H1 (cell line): ENCODE measurements at regions not wholly inside any gene's neighbourhood (a gene's known extent, or its start where the extent isn't known, plus 50 kb on each side); places are given as distances from the start of the nearest gene placed in this dataset.

Experiments
- CTCF ChIA-PET: fragments of 300-600 bp; sonication (Branson Sonifier 250); formaldehyde crosslinking; loops from one replicate; lab custom pipeline; 2021; ENCODE audit not compliant: partially characterized antibody; lab: Charles Lee
- POLR2A ChIA-PET: fragments of 300-600 bp; sonication (Branson Sonifier 250); formaldehyde crosslinking; loops from one replicate; lab custom pipeline; 2021; ENCODE audit warnings: inconsistent platforms; ENCODE audit not compliant: partially characterized antibody; lab: Charles Lee
- DNase-seq, 2 experiments: peaks; one replicate each; pipeline versions ENCODE4 v3.0.0 to v3.0.0-alpha.2; 2010 to 2022; ENCODE audit warnings: low spot score in 2 of 2, low read depth in 1 of 2, mixed read lengths in 1 of 2
- FAIRE-seq: peaks from 2 replicates; lab custom pipeline; 2011; peaks lifted over from hg19 to GRCh38; lab: Jason Lieb, UNC
- H2AFZ ChIP-seq: 2 replicates; pipeline ENCODE4 v1.8.1; 2012; ENCODE audit warnings: low read length, inconsistent platforms
- H2AK5ac ChIP-seq: 2 replicates; pipeline ENCODE4 v1.6.1; 2013; ENCODE audit warnings: low read depth, low read length
- H2BK120ac ChIP-seq: replicated peaks from 2 replicates; pipeline ENCODE3; 2013; ENCODE audit warnings: low read depth, low read length, inconsistent platforms
- H2BK12ac ChIP-seq: 2 replicates; pipeline ENCODE4 v1.6.1; 2013; ENCODE audit warnings: low read depth, low read length
- H2BK15ac ChIP-seq: 2 replicates; pipeline ENCODE4 v1.6.1; 2013; ENCODE audit warnings: low read length
- H2BK20ac ChIP-seq: 2 replicates; pipeline ENCODE4 v1.6.1; 2013; ENCODE audit warnings: low read length
- H2BK5ac ChIP-seq: 2 replicates; pipeline ENCODE4 v1.6.1; 2013; ENCODE audit warnings: low read depth, low read length
- H3K14ac ChIP-seq: 2 replicates; pipeline ENCODE4 v1.6.1; 2013; ENCODE audit warnings: inconsistent platforms; ENCODE audit not compliant: insufficient read length
- H3K18ac ChIP-seq: 2 replicates; pipeline ENCODE4 v1.6.1; 2013; ENCODE audit warnings: low read length; ENCODE audit errors: extremely low read depth
- H3K23ac ChIP-seq: 2 replicates; pipeline ENCODE4 v1.6.1; 2013; ENCODE audit warnings: inconsistent platforms; ENCODE audit not compliant: insufficient read length
- H3K23me2 ChIP-seq: 2 replicates; pipeline ENCODE4 v1.6.1; 2013; ENCODE audit warnings: low read depth, low read length
- H3K27ac ChIP-seq: 2 replicates; pipeline ENCODE4 v1.6.1; 2011; ENCODE audit warnings: low read depth, low read length, inconsistent platforms
- H3K27me3 ChIP-seq, 4 experiments: replicated peaks in 1 of 4; 1 replicate in 1 of 4; 2 replicates in 3 of 4; pipeline versions ENCODE4 v1.6.1 to v1.8.1; 2011 to 2013; ENCODE audit warnings: low read length in 3 of 4, mild to moderate bottlenecking in 3 of 4, inconsistent platforms in 2 of 4, mixed read lengths in 2 of 4, moderate library complexity in 1 of 4; ENCODE audit not compliant: control insufficient read depth in 3 of 4, insufficient read depth in 3 of 4; ENCODE audit errors: extremely low read depth in 1 of 4
- H3K36me3 ChIP-seq, 4 experiments: 2 replicates each; pipeline versions ENCODE4 v1.6.1 to v1.8.1; 2011 to 2013; ENCODE audit warnings: mild to moderate bottlenecking in 4 of 4, low read length in 3 of 4, moderate library complexity in 2 of 4, control low read depth in 1 of 4, inconsistent platforms in 1 of 4; ENCODE audit not compliant: insufficient read depth in 4 of 4, control insufficient read depth in 2 of 4
- H3K4ac ChIP-seq: replicated peaks from 2 replicates; pipeline ENCODE3; 2013; ENCODE audit warnings: low read length, low read depth, mixed read lengths, inconsistent platforms; ENCODE audit not compliant: insufficient read length
- H3K4me1 ChIP-seq, 4 experiments: replicated peaks in 1 of 4; 1 replicate in 1 of 4; 2 replicates in 3 of 4; pipeline versions ENCODE4 v1.6.1 to v1.8.1; 2011 to 2013; ENCODE audit warnings: low read length in 3 of 4, inconsistent platforms in 2 of 4, mixed read lengths in 1 of 4; ENCODE audit not compliant: insufficient read depth in 4 of 4, control insufficient read depth in 3 of 4
- H3K4me2 ChIP-seq, 2 experiments: 2 replicates each; pipeline versions ENCODE4 v1.6.1 to v1.8.1; 2011 to 2013; ENCODE audit warnings: low read depth in 2 of 2, low read length in 2 of 2, control low read depth in 1 of 2, inconsistent platforms in 1 of 2, mild to moderate bottlenecking in 1 of 2; ENCODE audit not compliant: insufficient read depth in 1 of 2
- H3K4me3 ChIP-seq, 4 experiments: fragments of 200-600, 300-600 bp in 1 of 4; sonication (generic), shearing (Covaris generic), sonication (Bioruptor Twin) in 1 of 4; 2 replicates each; pipeline versions ENCODE4 v1.5.1 to v1.8.1; 2011 to 2016; ENCODE audit warnings: low read length in 4 of 4, low read depth in 3 of 4, control low read depth in 2 of 4, inconsistent platforms in 2 of 4, mild to moderate bottlenecking in 2 of 4, mixed read lengths in 1 of 4, moderate library complexity in 1 of 4; ENCODE audit not compliant: insufficient read depth in 2 of 4; ENCODE audit errors: extremely low read depth in 1 of 4
- H3K56ac ChIP-seq: replicated peaks from 2 replicates; pipeline ENCODE3; 2013; ENCODE audit warnings: low read depth, mild to moderate bottlenecking, mixed read lengths, low read length, inconsistent platforms; ENCODE audit not compliant: insufficient read length
- H3K79me1 ChIP-seq: 2 replicates; pipeline ENCODE4 v1.6.1; 2013; ENCODE audit warnings: low read depth, low read length, control low read depth
- H3K79me2 ChIP-seq, 2 experiments: 2 replicates each; pipeline versions ENCODE4 v1.6.1 to v1.8.1; 2012 to 2013; ENCODE audit warnings: low read length in 2 of 2, mild to moderate bottlenecking in 2 of 2, inconsistent platforms in 1 of 2; ENCODE audit not compliant: insufficient read depth in 2 of 2, control insufficient read depth in 1 of 2
- H3K9ac ChIP-seq, 4 experiments: replicated peaks in 1 of 4; 1 replicate in 1 of 4; 2 replicates in 3 of 4; pipeline versions ENCODE4 v1.6.1 to v1.8.1; 2011 to 2013; ENCODE audit warnings: low read depth in 3 of 4, low read length in 3 of 4, control low read depth in 2 of 4, mild to moderate bottlenecking in 2 of 4, moderate library complexity in 2 of 4, inconsistent platforms in 1 of 4; ENCODE audit errors: extremely low read depth in 1 of 4
- H3K9me3 ChIP-seq, 2 experiments: 2 replicates each; pipeline versions ENCODE4 v1.6.1 to v1.8.1; 2012 to 2013; ENCODE audit warnings: mild to moderate bottlenecking in 2 of 2, moderate library complexity in 2 of 2, control low read depth in 1 of 2, inconsistent platforms in 1 of 2, low read depth in 1 of 2, low read length in 1 of 2, mixed read lengths in 1 of 2; ENCODE audit not compliant: insufficient read depth in 2 of 2
- H4K20me1 ChIP-seq, 2 experiments: replicated peaks in 1 of 2; 2 replicates each; pipeline versions ENCODE3 to v1.8.1; 2011 to 2013; ENCODE audit warnings: inconsistent platforms in 2 of 2, low read length in 2 of 2, mild to moderate bottlenecking in 1 of 2; ENCODE audit not compliant: insufficient read depth in 2 of 2, control insufficient read depth in 1 of 2
- H4K5ac ChIP-seq: 2 replicates; pipeline ENCODE4 v1.6.1; 2013; ENCODE audit warnings: low read length, low read depth, mixed read lengths, inconsistent platforms; ENCODE audit not compliant: insufficient read length
- H4K8ac ChIP-seq: 2 replicates; pipeline ENCODE4 v1.8.0; 2013; ENCODE audit warnings: mild to moderate bottlenecking, moderate library complexity, low read length, inconsistent platforms; ENCODE audit not compliant: insufficient read depth; ENCODE audit errors: extremely low read depth
- H4K91ac ChIP-seq: replicated peaks from 2 replicates; pipeline ENCODE3; 2013; ENCODE audit warnings: low read length, mixed read lengths, inconsistent platforms; ENCODE audit not compliant: insufficient read length
- BRCA1 ChIP-seq: IDR thresholded peaks from 2 replicates; pipeline ENCODE4 v1.6.1; 2012; ENCODE audit warnings: low read depth, low read length, improper control_type of control experiment
- CREB1 ChIP-seq: IDR thresholded peaks from 2 replicates; pipeline ENCODE4 v1.6.1; 2012; ENCODE audit warnings: inconsistent platforms
- KDM5A ChIP-seq: fragments of 200-600 bp; IDR thresholded peaks from 2 replicates; pipeline ENCODE4 v1.7.1; 2012; ENCODE audit warnings: mild to moderate bottlenecking, low read length, inconsistent platforms, mixed read lengths
- POLR2AphosphoS5 ChIP-seq: IDR thresholded peaks from 2 replicates; pipeline ENCODE4 v1.6.1; 2011; ENCODE audit warnings: low read depth, low read length
- SAP30 ChIP-seq: fragments of 300-600 bp; sonication (generic); IDR thresholded peaks from 2 replicates; pipeline ENCODE4 v1.7.1; 2012; ENCODE audit warnings: low read length, moderate library complexity, mild to moderate bottlenecking, inconsistent platforms; ENCODE audit not compliant: insufficient read depth, insufficient replicate concordance
- WGBS, 2 experiments: shearing (Covaris generic) in 1 of 2; methylation state at CpG; one replicate each; pipeline versions ENCODE4 v1.1.6 to v1.1.7; 2013 to 2015; ENCODE audit warnings: low lambda C conversion rate in 2 of 2, mixed read lengths in 2 of 2, inconsistent platforms in 1 of 2, low coverage in 1 of 2, missing lambda C conversion rate in 1 of 2; ENCODE audit not compliant: insufficient replicate concordance in 2 of 2, insufficient coverage in 1 of 2, insufficient read length in 1 of 2; ENCODE audit errors: extremely low coverage in 1 of 2, missing lambda C conversion rate in 1 of 2; 5-methylcytosine and 5-hydroxymethylcytosine counted together
- TF ChIP-seq, protein P1 (sequence below), 3 experiments: IDR thresholded peaks; 1 replicate in 2 of 3; 2 replicates in 1 of 3; pipeline versions ENCODE4 v1.5.1 to v1.6.1; 2011; ENCODE audit warnings: low read length in 3 of 3, mild to moderate bottlenecking in 3 of 3, inconsistent platforms in 2 of 3, low read depth in 1 of 3, moderate library complexity in 1 of 3; ENCODE audit not compliant: insufficient read depth in 1 of 3; ENCODE audit errors: control extremely low read depth in 1 of 3

DNA sequence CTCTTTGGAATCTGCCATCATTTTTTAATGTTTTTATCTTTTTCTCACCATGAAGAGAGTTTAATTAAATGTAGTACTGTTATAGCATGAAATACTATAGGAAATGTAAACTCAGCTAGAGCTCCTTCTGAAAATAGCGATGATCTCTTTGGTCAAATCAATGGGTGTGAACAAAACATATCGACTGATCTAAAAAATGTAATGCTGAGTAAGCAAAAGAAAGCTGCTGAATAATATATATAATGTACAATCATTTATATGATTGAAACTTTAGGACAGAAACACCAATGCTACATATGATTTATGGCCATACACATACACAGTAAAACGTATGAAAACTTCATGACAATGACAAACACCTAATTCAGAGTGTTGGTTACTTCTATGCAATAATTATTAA, 150.8 kb upstream of the TUBA3C start:
- no peak for DNase-seq
- no peak for FAIRE-seq

More for the DNA sequence above, 150.8 kb upstream of the TUBA3C start:
- Histone ChIP-seq H2BK120ac (no peak overlapping the region), H4K5ac (no peak overlapping the region), H3K27ac (no peak overlapping the region), H3K56ac (no peak overlapping the region), H2BK12ac (no peak overlapping the region), H2BK15ac (no peak overlapping the region), H3K14ac (no peak overlapping the region), H3K23ac (no peak overlapping the region), H3K4me3 (no peak overlapping the region), H2BK5ac (no peak overlapping the region), H4K20me1 (no peaks in the 10 kb centered on the region), H3K36me3 (no peaks in the 10 kb centered on the region), H4K91ac (no peak overlapping the region), H3K4me1 (no peaks in the 10 kb centered on the region), H3K4me2 (no peak overlapping the region), H3K18ac (no peak overlapping the region), H3K4ac (no peak overlapping the region), H3K9me3 (peaks cover 43 to 55% of the 10 kb centered on the region in 2 experiments), H3K9ac (no peak overlapping the region), H3K27me3 (no peaks in the 10 kb centered on the region), H2AK5ac (no peak overlapping the region), H3K79me1 (no peaks in the 10 kb centered on the region), H2AFZ (no peak overlapping the region), H3K79me2 (no peaks in the 10 kb centered on the region), H3K23me2 (no peaks in the 10 kb centered on the region), H2BK20ac (no peak overlapping the region)
- POLR2A ChIA-PET: no interaction called here
- WGBS, 2 experiments: 49% methylated on average over 3 of the region's 3 CpGs; no CpG with 5 or more reads in 1 of the 2 experiments
- CTCF ChIA-PET: no interaction called here
- TF ChIP-seq KDM5A: no peak
- no peak for TF ChIP-seq POLR2AphosphoS5
- TF ChIP-seq CREB1: no peak
- no peak for TF ChIP-seq SAP30
- TF ChIP-seq BRCA1: no peak
- TF ChIP-seq, protein P1, sequence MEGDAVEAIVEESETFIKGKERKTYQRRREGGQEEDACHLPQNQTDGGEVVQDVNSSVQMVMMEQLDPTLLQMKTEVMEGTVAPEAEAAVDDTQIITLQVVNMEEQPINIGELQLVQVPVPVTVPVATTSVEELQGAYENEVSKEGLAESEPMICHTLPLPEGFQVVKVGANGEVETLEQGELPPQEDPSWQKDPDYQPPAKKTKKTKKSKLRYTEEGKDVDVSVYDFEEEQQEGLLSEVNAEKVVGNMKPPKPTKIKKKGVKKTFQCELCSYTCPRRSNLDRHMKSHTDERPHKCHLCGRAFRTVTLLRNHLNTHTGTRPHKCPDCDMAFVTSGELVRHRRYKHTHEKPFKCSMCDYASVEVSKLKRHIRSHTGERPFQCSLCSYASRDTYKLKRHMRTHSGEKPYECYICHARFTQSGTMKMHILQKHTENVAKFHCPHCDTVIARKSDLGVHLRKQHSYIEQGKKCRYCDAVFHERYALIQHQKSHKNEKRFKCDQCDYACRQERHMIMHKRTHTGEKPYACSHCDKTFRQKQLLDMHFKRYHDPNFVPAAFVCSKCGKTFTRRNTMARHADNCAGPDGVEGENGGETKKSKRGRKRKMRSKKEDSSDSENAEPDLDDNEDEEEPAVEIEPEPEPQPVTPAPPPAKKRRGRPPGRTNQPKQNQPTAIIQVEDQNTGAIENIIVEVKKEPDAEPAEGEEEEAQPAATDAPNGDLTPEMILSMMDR (IDR thresholded peaks at IDR 0.05; ENCODE audit: control extremely low read depth in 1 of 3, insufficient read depth in 1 of 3, low read depth in 1 of 3, low read length in 3 of 3): no peak
- TF ChIP-seq, all 59 proteins: peak for 0
- no peak overlapping the region for H4K8ac ChIP-seq
